Skeletal muscle tissue (tissue), 3 donors: ENCODE measurements at regions not wholly inside any gene's neighbourhood (a gene's known extent, or its start where the extent isn't known, plus 50 kb on each side); places are given as distances from the start of the nearest gene placed in this dataset.

Source experiments
- H3K27ac ChIP-seq: one replicate; pipeline ENCODE4 v1.7.0; 2013; ENCODE audit warnings: mild to moderate bottlenecking, low read depth, low read length, inconsistent platforms
- H3K27me3 ChIP-seq, 3 donors: one replicate each; pipeline ENCODE4 v1.7.0; 2013; ENCODE audit warnings: low read length in 3 of 3; ENCODE audit not compliant: control insufficient read depth in 3 of 3, insufficient read depth in 3 of 3
- H3K36me3 ChIP-seq, 3 donors: one replicate each; pipeline ENCODE4 v1.7.0; 2013; ENCODE audit warnings: low read length in 3 of 3; ENCODE audit not compliant: control insufficient read depth in 3 of 3, insufficient read depth in 3 of 3
- H3K4me1 ChIP-seq, 3 donors: one replicate each; pipeline ENCODE4 v1.7.0; 2013; ENCODE audit warnings: low read length in 3 of 3, mild to moderate bottlenecking in 3 of 3; ENCODE audit not compliant: control insufficient read depth in 3 of 3, insufficient read depth in 3 of 3
- H3K4me3 ChIP-seq, 3 donors: one replicate each; pipeline ENCODE4 v1.7.0; 2013; ENCODE audit warnings: low read length in 3 of 3
- H3K9ac ChIP-seq, 3 donors: one replicate each; pipeline ENCODE4 v1.7.0; 2013; ENCODE audit warnings: low read length in 3 of 3, mild to moderate bottlenecking in 3 of 3, moderate library complexity in 2 of 3, low read depth in 1 of 3
- H3K9me3 ChIP-seq, 3 donors: one replicate each; pipeline ENCODE4 v1.7.0; 2013; ENCODE audit warnings: low read length in 3 of 3; ENCODE audit not compliant: control insufficient read depth in 3 of 3
- donor health status: Osteomylitis.

- Histone ChIP-seq H3K4me3 (no peak overlapping the region), H3K27ac (no peak overlapping the region), H3K27me3 (no peaks in the 10 kb centered on the region), H3K9me3 (no peaks in the 10 kb centered on the region), H3K9ac (no peak overlapping the region), H3K4me1 (peaks cover 0 to 8% (median 0%) of the 10 kb centered on the region in 3 donors), H3K36me3 (no peaks in the 10 kb centered on the region)
These were observed 521.9 kb downstream of the TYW1 start for GRCh38 chr7:67518580-67518979.

GRCh38 chr7:67519171-67519570, 522.5 kb downstream of the TYW1 start:
- no peak overlapping the region for H3K4me3 ChIP-seq
- H3K9me3 ChIP-seq = no peaks in the 10 kb centered on the region
- H3K36me3 ChIP-seq = no peaks in the 10 kb centered on the region
- H3K4me1 ChIP-seq = peaks cover 0 to 8% (median 0%) of the 10 kb centered on the region in 3 donors
- no peak overlapping the region for H3K27ac ChIP-seq
- no peak overlapping the region for H3K9ac ChIP-seq
- H3K27me3 ChIP-seq = no peaks in the 10 kb centered on the region

- Histone ChIP-seq H3K4me3 (no peak overlapping the region), H3K9me3 (no peaks in the 10 kb centered on the region), H3K4me1 (peaks cover 0 to 8% (median 0%) of the 10 kb centered on the region in 3 donors), H3K36me3 (no peaks in the 10 kb centered on the region), H3K27me3 (no peaks in the 10 kb centered on the region), H3K9ac (no peak overlapping the region), H3K27ac (no peak overlapping the region)
These were observed 525.9 kb downstream of the TYW1 start for GRCh38 chr7:67522504-67522903.

GRCh38 chr7:67523713-67524112, 527.1 kb downstream of the TYW1 start:
- no peaks in the 10 kb centered on the region for H3K36me3 ChIP-seq
- no peak overlapping the region for H3K4me3 ChIP-seq
- H3K4me1 ChIP-seq = peaks cover 0 to 3% (median 0%) of the 10 kb centered on the region in 3 donors
- H3K9me3 ChIP-seq = no peaks in the 10 kb centered on the region
- H3K9ac ChIP-seq = no peak overlapping the region
- H3K27ac ChIP-seq = no peak overlapping the region
- no peaks in the 10 kb centered on the region for H3K27me3 ChIP-seq

- no peak overlapping the region for H3K27ac ChIP-seq
- H3K4me3 ChIP-seq = no peak overlapping the region
These were observed 529.0 kb downstream of the TYW1 start for GRCh38 chr7:67525588-67525987.

GRCh38 chr7:67535241-67535989, 538.8 kb downstream of the TYW1 start:
- Histone ChIP-seq H3K9me3 (peaks cover 3 to 4% (median 4%) of the 10 kb centered on the region in 3 donors), H3K36me3 (no peaks in the 10 kb centered on the region), H3K4me3 (no peak overlapping the region), H3K4me1 (no peaks in the 10 kb centered on the region), H3K27ac (no peak overlapping the region), H3K27me3 (no peaks in the 10 kb centered on the region), H3K9ac (no peak overlapping the region)

More at GRCh38 chr7:67525588-67525987, 529.0 kb downstream of the TYW1 start:
- Histone ChIP-seq H3K36me3 (no peaks in the 10 kb centered on the region), H3K9me3 (no peaks in the 10 kb centered on the region), H3K27me3 (no peaks in the 10 kb centered on the region), H3K4me1 (no peaks in the 10 kb centered on the region), H3K9ac (no peak overlapping the region)

GRCh38 chr7:67542916-67543315, 546.3 kb downstream of the TYW1 start:
- Histone ChIP-seq H3K9me3 (no peaks in the 10 kb centered on the region), H3K4me3 (no peak overlapping the region), H3K4me1 (no peaks in the 10 kb centered on the region), H3K9ac (no peak overlapping the region), H3K36me3 (no peaks in the 10 kb centered on the region), H3K27ac (no peak overlapping the region), H3K27me3 (no peaks in the 10 kb centered on the region)

- Histone ChIP-seq H3K27me3 (no peaks in the 10 kb centered on the region), H3K4me1 (peaks cover 0 to 9% (median 7%) of the 10 kb centered on the region in 3 donors), H3K9ac (no peak overlapping the region), H3K4me3 (no peak overlapping the region), H3K36me3 (no peaks in the 10 kb centered on the region), H3K9me3 (no peaks in the 10 kb centered on the region), H3K27ac (no peak overlapping the region)
These were observed 550.7 kb downstream of the TYW1 start for GRCh38 chr7:67547183-67547907.

- no peaks in the 10 kb centered on the region for H3K27me3 ChIP-seq
- H3K4me3 ChIP-seq = no peak overlapping the region
These were observed 552.5 kb downstream of the TYW1 start for GRCh38 chr7:67549126-67549525.

GRCh38 chr7:67550801-67551436, 554.3 kb downstream of the TYW1 start:
- no peak overlapping the region for H3K27ac ChIP-seq
- H3K9ac ChIP-seq = no peak overlapping the region
- peaks cover 0 to 9% (median 7%) of the 10 kb centered on the region in 3 donors for H3K4me1 ChIP-seq
- H3K4me3 ChIP-seq = peak overlapping the region in 1 of 3 donors; percentile 17
- H3K9me3 ChIP-seq = no peaks in the 10 kb centered on the region
- no peaks in the 10 kb centered on the region for H3K36me3 ChIP-seq
- no peaks in the 10 kb centered on the region for H3K27me3 ChIP-seq

More at GRCh38 chr7:67549126-67549525, 552.5 kb downstream of the TYW1 start:
- Histone ChIP-seq H3K27ac (no peak overlapping the region), H3K9ac (no peak overlapping the region), H3K4me1 (peaks cover 0 to 9% (median 7%) of the 10 kb centered on the region in 3 donors), H3K9me3 (no peaks in the 10 kb centered on the region), H3K36me3 (no peaks in the 10 kb centered on the region)
